ENCODE measurements at regions not wholly inside any gene's neighbourhood (a gene's known extent, or its start where the extent isn't known, plus 50 kb on each side); places are given as distances from the start of the nearest gene placed in this dataset.
"Not testable (repeated sequence)": the region's sequence is repeated elsewhere in the genome, so short reads cannot be mapped to it uniquely, and the experiment has no call there.

GRCh38 chr9:129434187-129434586, 186.7 kb downstream of the C9orf50 start:
- H3K27ac ChIP-seq, result no peak overlapping the region
- DNase-seq, result no peak
- in situ Hi-C loops (cut with HindIII; ENCODE audit: low pct_ligation_motif_present, low sequenced_read_pairs), result no loop called here
- peaks cover 8% of the 10 kb centered on the region for H3K27me3 ChIP-seq (replicated peaks)
- no peaks in the 10 kb centered on the region for H3K36me3 ChIP-seq (replicated peaks)
- TF ChIP-seq CTCF (IDR thresholded peaks at IDR 0.05; ENCODE audit: low read depth, low read length, missing control alignments), result no peak
- H3K4me3 ChIP-seq (ENCODE audit: low read depth, low read length), result no peak overlapping the region

GRCh38 chr9:129432297-129433154, 188.4 kb downstream of the C9orf50 start:
- H3K4me3 ChIP-seq (ENCODE audit: low read depth, low read length), result no peak overlapping the region
- in situ Hi-C loops (cut with HindIII; ENCODE audit: low pct_ligation_motif_present, low sequenced_read_pairs), result no loop called here
- no peaks in the 10 kb centered on the region for H3K36me3 ChIP-seq (replicated peaks)
- no peak overlapping the region for H3K27ac ChIP-seq
- DNase-seq, result no peak
- TF ChIP-seq CTCF (IDR thresholded peaks at IDR 0.05; ENCODE audit: low read depth, low read length, missing control alignments), result no peak
- H3K27me3 ChIP-seq (replicated peaks), result no peaks in the 10 kb centered on the region

- no peak for TF ChIP-seq CTCF (IDR thresholded peaks at IDR 0.05; ENCODE audit: low read depth, low read length, missing control alignments)
- Histone ChIP-seq H3K36me3 (replicated peaks) (no peaks in the 10 kb centered on the region), H3K27ac (no peak overlapping the region), H3K4me3 (ENCODE audit: low read depth, low read length) (no peak overlapping the region), H3K27me3 (replicated peaks) (no peaks in the 10 kb centered on the region)
- no peak for DNase-seq
- in situ Hi-C loops (cut with HindIII; ENCODE audit: low pct_ligation_motif_present, low sequenced_read_pairs), result no loop called here
These were observed 189.8 kb downstream of the C9orf50 start for GRCh38 chr9:129430940-129431643.

- in situ Hi-C loops (cut with HindIII; ENCODE audit: low pct_ligation_motif_present, low sequenced_read_pairs), result no loop called here
- Histone ChIP-seq H3K36me3 (replicated peaks) (no peaks in the 10 kb centered on the region), H3K4me3 (ENCODE audit: low read depth, low read length) (no peak overlapping the region), H3K27ac (no peak overlapping the region), H3K27me3 (replicated peaks) (no peaks in the 10 kb centered on the region)
- no peak for DNase-seq
- no peak for TF ChIP-seq CTCF (IDR thresholded peaks at IDR 0.05; ENCODE audit: low read depth, low read length, missing control alignments)
These were observed 191.9 kb downstream of the C9orf50 start for GRCh38 chr9:129428864-129429577.

GRCh38 chr9:129427149-129427548, 193.8 kb downstream of the C9orf50 start:
- no peaks in the 10 kb centered on the region for H3K27me3 ChIP-seq (replicated peaks)
- in situ Hi-C loops (cut with HindIII; ENCODE audit: low pct_ligation_motif_present, low sequenced_read_pairs), result no loop called here
- no peak for TF ChIP-seq CTCF (IDR thresholded peaks at IDR 0.05; ENCODE audit: low read depth, low read length, missing control alignments)

GRCh38 chr9:129423755-129424154, 197.1 kb downstream of the C9orf50 start:
- H3K36me3 ChIP-seq (replicated peaks); H3K27me3 ChIP-seq (replicated peaks); H3K4me3 ChIP-seq (ENCODE audit: low read depth, low read length); in situ Hi-C loops (cut with HindIII; ENCODE audit: low pct_ligation_motif_present, low sequenced_read_pairs); DNase-seq; H3K27ac ChIP-seq: not testable (repeated sequence)

More at GRCh38 chr9:129427149-129427548, 193.8 kb downstream of the C9orf50 start:
- no peak for DNase-seq
- Histone ChIP-seq H3K36me3 (replicated peaks) (no peaks in the 10 kb centered on the region), H3K27ac (no peak overlapping the region), H3K4me3 (ENCODE audit: low read depth, low read length) (no peak overlapping the region)

Measured in brain microvascular endothelial cell (primary cell).